ENCODE measurements at regions not wholly inside any gene's neighbourhood (a gene's known extent, or its start where the extent isn't known, plus 50 kb on each side); places are given as distances from the start of the nearest gene placed in this dataset.

DNA sequence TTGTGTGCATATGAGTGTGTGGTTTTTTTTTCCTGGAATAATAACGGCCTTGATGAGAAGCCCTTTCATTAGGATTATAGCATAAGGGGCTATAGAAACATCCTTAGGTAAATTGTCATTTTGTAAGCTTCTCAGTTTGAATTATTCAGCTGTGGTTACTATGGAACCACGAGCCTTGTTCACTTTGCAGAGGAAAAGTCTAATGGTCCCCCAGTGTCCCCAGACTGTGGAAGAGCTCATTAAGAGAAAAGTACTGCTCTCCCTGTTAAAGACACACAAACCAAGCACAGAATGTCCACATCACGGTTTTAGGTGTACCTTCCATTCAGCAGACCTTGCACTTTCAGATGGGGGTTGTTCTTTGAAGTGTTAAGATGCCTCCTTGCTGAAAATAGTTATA is 199.3 kb upstream of the DEPDC1 start:
- no peak for TF ChIP-seq CTCF (IDR thresholded peaks at IDR 0.05; ENCODE audit: low read depth, low read length)
- in situ Hi-C loops (cut with HindIII; ENCODE audit: low sequenced_read_pairs), result no loop called here
- no peak overlapping the region for H3K4me3 ChIP-seq (ENCODE audit: low read depth, low read length)
- DNase-seq (ENCODE audit: low read depth, low spot score), result no peak

DNA sequence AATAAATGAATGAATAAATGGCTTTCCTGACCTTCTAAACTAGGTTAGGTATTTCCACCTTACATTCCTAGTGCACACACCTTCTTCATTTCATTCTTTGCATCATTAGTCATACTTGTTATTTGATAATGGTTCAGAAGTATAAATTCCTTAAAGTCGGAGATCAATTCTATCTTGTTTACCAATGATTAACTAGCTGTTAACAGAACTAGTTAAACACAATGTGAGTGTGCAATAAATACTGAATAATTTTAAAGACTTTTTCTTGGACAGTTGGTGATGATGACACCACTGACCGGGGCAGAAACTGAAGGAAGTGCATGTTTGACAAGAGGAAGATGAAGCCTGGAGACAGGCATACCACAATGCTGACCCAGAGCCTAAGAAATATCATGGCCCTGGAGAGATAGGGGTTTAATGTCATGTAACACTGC is 207.1 kb upstream of the DEPDC1 start:
- no peak overlapping the region for H3K4me3 ChIP-seq (ENCODE audit: low read depth, low read length)
- DNase-seq (ENCODE audit: low read depth, low spot score), result no peak
- in situ Hi-C loops (cut with HindIII; ENCODE audit: low sequenced_read_pairs), result no loop called here
- TF ChIP-seq CTCF (IDR thresholded peaks at IDR 0.05; ENCODE audit: low read depth, low read length), result no peak

DNA sequence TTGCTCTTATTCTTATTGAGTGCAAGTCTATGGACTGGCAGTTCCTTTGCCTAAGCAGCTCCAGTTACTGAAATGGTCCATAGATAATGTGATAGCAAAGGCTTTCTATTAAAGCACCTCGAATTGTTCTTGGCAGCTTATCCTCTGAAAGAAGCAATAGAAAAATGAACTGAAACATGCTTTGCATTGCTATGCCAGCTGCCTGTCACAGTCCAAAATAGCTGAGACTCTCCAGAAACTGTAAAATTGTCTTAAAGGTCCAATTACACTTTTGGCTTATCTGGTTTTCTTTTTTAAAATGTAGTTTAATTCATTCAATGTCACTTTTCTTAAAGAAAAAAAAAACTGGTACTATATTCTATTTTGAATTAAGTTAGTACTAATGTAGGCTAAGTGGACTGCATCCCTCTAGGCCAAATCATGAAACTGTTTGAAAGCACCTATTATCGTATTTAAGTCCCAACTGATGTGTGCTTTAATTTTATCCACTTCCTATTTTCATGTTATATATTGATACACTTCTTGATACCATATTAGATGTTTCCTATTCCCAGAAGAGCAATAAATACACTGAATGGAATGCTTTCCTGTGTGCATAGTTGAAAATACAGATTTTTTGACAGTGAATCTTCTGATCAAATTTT is 208.0 kb upstream of the DEPDC1 start:
- no peak for DNase-seq (ENCODE audit: low read depth, low spot score)
- no peak overlapping the region for H3K4me3 ChIP-seq (ENCODE audit: low read depth, low read length)
- in situ Hi-C loops (cut with HindIII; ENCODE audit: low sequenced_read_pairs), result no loop called here
- no peak for TF ChIP-seq CTCF (IDR thresholded peaks at IDR 0.05; ENCODE audit: low read depth, low read length)

DNA sequence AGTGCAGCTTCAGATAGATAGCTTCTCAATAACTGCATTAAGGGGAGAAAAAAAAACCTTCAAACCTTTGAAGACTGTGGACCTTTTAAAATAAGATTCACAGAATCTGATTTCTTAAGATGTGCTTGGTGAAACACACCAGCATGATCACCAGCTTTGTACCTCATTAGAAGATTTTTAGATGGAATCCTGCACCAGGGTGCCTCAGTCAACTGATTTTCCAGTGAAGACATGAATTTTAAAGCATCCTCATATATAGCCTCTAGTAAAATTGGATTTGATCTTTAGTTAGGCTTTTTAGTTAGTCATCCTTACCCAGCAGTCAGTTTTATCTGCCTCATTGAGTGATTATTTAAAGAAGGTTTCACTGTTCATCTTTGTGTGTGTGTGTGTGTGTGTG is 208.6 kb upstream of the DEPDC1 start:
- H3K4me3 ChIP-seq (ENCODE audit: low read depth, low read length), result no peak overlapping the region
- DNase-seq (ENCODE audit: low read depth, low spot score), result no peak
- in situ Hi-C loops (cut with HindIII; ENCODE audit: low sequenced_read_pairs), result no loop called here
- TF ChIP-seq CTCF (IDR thresholded peaks at IDR 0.05; ENCODE audit: low read depth, low read length), result no peak

- in situ Hi-C loops (cut with HindIII; ENCODE audit: low sequenced_read_pairs), result no loop called here
- DNase-seq (ENCODE audit: low read depth, low spot score), result no peak
- H3K4me3 ChIP-seq (ENCODE audit: low read depth, low read length), result no peak overlapping the region
- TF ChIP-seq CTCF (IDR thresholded peaks at IDR 0.05; ENCODE audit: low read depth, low read length), result no peak
Observed at GRCh38 chr1:68706639-68707317, 209.9 kb upstream of the DEPDC1 start.

- no peak overlapping the region for H3K4me3 ChIP-seq (ENCODE audit: low read depth, low read length)
- TF ChIP-seq CTCF (IDR thresholded peaks at IDR 0.05; ENCODE audit: low read depth, low read length), result no peak
- DNase-seq (ENCODE audit: low read depth, low spot score), result no peak
- in situ Hi-C loops (cut with HindIII; ENCODE audit: low sequenced_read_pairs), result no loop called here
Observed at GRCh38 chr1:68717330-68717729, 220.4 kb upstream of the DEPDC1 start.

Measured in astrocyte of the spinal cord (primary cell).